Stimulated activated CD4-positive, alpha-beta T cell treated with anti-CD3 and anti-CD28 coated beads, Interleukin-2, amount 100 ng/mL, for 48 hours (primary cell): ENCODE measurements at regions not wholly inside any gene's neighbourhood (a gene's known extent, or its start where the extent isn't known, plus 50 kb on each side); places are given as distances from the start of the nearest gene placed in this dataset.
"Not testable (repeated sequence)": the region's sequence is repeated elsewhere in the genome, so short reads cannot be mapped to it uniquely, and the experiment has no call there.

ENCODE experiments used
- DNase-seq, 2 donors: peaks; one replicate each; pipeline ENCODE4 v3.0.0-alpha.2; 2020

DNA sequence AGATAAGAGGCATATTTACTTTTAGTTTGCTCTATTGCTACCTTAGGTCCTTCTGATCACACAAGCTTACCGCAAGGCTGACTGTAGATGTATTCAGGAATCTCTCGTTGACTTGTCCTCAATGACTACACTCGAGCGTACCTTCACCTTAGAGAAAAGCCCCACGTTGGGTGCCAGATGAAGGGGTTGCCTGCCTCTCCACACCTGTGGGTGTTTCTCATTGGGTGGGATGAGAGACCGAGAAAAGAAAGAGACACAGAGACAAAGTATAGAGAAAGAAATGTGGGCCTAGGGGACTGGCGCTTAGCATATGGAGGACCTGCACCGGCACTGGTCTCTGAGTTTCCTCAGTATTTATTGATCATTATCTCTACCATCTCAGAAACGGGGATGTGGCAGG lies 51.8 kb downstream of the ASCL4 start:
- no peak for DNase-seq

DNA sequence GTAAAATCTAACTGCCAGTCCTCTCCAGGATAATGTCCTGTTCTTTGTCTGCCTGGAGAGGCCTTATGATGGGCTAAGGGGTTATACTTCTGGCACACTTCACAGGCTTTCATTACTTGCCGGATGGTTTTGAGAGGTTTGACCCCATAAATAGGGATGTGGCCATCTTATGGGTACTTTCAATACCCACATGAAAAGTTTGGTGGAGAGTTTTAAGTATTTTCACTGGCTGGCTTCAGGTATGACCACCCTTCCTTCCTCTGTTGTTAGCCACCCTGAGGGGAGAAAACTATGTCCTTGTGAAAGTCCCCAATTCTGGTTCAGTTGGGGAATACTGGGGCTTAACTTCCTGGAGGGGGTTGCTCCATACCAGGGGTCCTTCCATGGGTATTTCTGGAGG lies 54.8 kb downstream of the ASCL4 start:
- DNase-seq = no peak

DNA sequence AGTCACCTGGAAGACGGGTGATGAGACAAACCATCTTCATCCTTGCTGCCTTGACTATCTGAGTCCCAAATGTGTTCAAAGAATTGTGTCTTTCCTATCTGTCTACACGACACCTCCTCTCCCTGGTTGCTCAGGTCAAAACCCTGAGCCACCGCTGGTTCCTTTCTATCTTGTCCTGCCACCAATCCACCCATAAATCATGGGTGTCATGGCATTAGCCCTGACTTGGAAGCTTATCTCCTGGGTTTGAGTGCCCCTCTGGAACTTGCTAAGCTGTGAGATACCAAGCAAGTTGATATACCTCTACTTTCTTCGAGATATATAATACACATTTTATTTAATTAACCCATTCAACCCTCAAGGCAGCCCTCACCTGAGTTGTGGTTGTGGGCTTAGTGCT lies 57.9 kb downstream of the ASCL4 start:
- no peak for DNase-seq

DNA sequence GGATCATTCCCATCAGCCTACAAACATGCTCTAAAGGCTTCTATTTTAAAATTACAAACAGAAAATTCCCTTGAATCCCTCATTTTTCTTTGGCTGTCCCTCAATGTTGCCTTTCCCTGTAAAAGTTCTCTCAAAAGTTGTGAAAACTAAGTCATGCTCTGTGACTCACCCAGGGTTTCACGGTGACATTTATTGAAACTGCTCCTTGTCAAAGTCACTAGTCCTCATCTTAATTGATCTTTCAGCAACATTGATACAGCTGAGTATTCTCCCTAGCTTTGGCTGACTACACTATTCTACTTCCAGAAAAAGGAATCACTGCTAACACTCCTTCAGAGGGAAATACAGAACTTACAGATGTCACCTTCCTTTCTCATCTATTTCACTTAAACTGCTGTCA lies 65.7 kb downstream of the ASCL4 start:
- DNase-seq = no peak

DNA sequence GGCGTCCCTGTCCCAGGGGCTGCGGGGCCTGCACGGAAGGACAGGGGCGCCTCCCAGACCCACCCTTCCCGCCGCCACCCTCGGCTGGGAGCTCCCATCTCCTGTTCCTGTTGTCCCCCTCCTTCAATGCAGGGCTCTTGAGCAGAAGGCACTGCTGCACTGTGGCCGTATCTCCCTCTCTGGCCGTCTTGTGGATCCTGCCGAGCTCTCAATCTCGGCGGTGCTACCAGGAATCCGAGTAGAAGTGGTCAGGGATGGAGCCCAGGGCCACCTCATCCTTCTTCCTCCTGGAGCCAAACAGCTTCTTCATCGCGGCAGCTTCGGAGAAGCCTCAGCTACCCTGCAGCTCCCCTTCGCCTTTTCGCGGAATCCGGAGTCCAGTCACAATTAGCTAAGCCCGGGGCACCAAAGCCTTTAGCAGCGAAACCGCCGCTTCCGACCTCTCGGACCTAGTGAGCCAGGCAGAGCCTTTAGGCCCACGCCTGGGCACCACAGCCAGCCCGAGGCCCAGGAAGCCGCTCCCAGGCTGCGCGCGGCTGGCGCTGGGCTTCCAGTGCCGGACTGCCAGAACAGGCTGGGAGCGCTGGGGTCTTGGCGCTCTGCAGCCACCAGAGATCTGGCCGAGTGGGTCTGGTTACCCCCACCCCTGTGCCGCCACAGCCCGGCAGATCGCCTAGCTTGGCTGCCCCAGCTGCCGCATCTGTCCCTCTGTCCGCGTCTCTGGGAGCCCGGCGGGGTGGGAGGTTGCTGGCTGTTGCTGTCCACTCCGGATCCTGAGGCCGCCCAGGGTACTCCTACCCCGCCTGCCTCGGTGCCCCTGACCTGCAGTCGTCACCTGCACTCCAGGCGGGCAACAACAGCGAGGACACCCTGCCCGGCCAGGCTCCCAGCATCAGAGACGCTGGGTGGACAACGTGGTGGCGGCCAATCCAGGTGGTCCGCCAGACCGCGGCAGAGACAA lies 69.1 kb downstream of the ASCL4 start:
- DNase-seq = no peak

DNA sequence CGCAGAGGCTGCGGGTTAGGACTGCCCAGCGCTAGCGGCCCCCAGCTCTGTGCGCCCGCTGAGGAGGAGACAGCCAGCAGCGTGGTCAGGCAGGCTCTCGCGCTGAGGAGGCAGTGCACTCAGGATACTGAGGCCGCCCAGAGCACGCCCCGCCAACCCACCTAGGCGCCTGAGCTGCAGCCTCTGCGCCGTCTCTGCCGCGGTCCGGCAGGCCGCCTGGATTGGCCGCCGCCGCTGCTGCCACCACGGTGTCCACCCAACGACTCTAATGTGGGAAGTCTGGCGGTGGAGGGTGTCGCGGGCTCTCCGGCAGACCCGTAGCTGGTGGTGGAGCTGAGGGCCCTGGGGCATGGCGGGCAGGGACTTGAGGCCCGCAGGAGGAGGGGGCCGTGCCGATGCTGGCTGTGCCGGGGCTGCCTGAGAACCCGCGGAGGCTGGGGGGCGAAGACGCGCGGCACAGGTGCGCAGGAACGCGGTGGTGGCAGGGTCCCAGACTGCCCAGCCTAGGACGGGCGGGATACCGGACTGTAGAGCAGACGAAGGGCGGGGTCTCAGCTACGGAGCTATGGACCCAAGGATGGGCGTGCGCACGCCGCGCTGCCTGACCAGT lies 69.9 kb downstream of the ASCL4 start:
- no peak for DNase-seq

DNA sequence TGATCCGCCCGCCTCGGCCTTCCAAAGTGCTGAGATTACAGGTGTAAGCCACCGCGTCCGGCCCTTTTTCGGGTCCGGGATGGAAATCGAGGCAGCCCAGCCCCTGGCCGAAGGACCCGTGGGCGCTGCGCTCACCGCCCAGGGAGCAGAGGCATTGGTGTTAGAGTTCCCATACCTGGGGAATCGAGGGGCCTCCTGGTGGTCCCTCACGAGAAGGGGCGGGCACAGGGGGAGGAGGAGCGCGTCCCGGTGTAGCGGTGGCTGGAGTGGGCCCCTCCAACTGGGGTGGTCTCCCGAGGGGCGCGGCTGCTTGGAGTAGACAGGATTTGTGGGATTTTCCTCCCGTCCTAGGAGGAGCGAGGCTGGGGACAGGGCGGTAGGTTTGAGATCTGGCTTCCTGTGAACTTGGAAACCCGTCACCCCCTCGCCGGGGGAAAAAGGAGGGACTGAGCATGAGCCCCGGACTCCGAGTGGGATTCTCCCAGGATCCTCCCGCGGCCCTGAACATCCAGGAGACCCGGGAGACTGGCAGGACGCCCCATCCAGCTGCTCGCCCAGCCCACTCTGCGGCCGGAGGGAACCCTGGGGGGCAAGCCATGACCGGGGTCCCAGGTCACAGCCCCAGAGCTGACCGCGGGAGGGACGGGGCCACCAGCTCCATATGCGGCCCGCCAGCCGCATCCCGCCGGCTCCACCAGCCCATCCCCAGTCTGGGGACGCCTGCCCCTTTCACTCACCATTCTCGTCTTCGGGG lies 70.9 kb downstream of the ASCL4 start:
- DNase-seq = no peak

DNA sequence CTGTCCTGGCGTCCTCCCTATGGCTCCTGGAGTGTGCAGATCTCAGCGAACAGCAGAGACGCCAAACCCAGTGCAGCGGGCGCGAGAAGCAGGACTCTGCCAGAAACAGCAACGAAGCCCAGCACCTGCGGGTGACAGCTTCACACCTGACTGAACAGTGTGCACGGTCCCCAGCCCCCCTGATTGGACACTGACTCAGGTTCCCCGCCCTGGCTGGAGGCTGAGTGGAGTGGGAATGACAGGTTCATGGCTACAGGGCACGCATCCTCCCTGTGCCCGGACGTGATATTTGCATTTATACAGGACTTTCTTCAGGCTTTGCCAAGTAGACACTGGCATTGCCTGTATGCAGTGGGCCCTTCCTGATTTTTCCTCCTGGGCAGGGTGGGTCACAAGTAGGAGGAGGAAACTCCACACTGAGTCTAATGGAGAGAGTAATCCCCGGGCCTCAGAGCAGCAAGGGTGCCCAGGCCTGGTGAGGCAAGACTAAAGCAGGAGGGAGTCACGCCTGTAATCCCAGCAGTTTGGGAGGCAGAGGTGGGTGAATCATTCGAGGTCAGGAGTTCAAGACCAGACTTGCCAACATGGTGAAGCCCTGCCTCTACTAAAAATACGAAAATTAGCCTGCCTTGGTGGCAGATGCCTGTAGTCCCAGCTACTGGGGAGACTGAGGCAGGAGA lies 71.6 kb downstream of the ASCL4 start:
- no peak for DNase-seq

DNA sequence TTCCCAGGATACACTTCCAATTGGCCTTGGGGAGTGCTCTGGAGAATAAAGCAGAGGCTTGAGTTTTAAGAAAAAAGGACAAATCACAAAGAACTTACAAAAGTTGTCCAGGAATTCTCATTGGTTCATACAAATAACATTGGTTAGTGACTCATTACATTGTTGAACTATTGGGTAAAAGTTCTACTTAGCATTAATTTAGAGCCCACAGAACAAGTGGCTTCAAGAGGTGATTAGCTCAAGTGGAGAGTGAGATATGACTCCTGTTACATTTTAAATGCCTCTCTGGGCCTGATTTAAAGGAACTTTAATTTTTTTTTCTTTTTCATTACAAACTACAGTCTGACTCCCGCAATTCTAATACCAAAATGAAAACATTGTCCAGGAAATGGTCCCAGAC lies 72.9 kb downstream of the ASCL4 start:
- DNase-seq = no peak

DNA sequence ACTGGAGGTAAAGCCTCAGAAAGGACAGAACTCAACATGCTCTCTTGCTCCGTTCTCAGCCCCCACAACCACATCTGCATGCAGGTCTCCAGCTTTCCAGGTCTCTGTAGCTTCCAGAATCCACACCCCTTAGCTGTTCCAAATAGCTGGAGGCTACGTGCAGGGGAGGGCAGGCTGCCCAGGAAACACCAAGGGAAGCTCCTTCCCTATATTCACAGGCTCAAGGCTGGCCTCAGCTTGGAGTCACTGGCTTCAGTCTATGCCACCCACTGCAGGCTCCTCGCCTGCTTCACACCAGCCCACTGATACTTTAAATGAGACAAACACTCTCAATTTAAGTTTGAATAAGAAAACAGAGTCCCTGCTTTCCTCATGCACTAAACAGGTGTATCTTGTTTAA lies 73.3 kb downstream of the ASCL4 start:
- DNase-seq = no peak

DNA sequence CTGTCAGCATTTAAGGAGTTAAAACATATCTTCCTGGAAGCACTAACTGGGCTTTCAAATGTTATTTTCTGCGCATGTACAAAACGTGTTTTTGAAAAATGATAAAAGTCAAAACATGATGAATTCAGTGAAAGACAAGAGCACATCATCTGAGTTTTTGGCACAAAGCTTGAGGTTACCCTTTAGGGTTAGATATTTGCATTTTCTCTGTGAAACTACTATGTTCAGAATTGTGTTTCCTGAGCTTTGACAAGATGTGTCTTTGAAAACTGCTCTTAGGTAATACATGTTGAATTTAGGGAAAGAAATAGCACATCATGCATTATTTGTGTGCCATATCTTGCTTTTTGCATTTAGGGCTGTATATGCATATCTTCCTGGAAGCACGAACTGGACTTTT lies 79.0 kb downstream of the ASCL4 start:
- DNase-seq = no peak

DNA sequence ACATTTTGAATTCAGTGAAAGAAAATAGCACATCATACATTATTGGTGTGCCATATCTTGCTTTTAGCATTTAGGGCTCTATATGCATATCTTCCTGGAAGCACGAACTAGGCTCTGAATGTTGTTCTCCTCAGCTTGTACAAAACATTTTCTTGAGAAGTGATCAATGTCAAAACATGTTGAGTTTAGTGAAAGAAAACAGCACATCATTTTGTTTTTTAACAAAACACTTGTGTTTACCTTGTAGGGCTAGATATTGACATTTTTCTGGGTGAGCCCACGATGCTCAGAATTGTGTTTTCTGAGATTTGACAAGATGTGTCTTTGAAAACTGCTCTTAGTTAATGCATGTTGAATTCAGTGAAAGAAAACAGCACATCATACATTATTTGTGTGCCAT lies 81.0 kb downstream of the ASCL4 start:
- no peak for DNase-seq

DNA sequence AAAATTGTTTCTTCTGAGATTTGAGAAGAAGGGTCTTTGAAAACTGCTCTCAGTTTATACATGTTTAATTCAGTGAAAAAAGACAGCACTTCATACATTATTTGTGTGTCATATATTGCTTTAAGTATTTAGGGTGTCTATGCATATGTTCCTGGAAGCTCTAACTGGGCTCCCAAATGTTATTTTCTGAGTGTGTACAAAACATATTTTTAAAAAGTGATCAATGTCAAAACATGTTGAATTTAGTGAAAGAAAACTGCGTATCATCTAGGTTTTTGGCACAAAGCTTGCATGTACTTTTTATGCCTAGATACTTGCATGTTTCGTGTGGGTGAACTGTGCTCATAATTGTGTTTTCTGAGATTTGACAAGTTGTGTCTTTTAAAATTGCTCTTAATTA lies 81.6 kb downstream of the ASCL4 start:
- DNase-seq = no peak

DNA sequence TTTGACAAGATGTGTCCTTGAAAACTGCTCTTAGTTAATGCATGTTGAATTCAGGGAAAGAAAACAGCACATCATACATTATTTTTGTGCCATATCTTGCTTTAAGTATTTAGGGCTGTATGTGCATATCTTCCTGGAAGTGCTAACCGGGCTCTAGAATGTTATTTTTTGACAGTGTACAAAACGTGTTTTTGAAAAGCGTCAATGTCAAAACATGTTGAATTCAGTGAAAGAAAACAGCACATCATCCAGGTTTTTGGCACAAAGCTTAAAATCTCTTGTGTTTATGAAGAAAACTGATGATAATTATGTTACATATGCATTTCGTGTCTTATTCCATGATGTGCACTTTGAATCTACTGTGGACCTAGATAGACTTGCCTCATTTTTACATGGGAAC lies 82.7 kb downstream of the ASCL4 start:
- no peak for DNase-seq

DNA sequence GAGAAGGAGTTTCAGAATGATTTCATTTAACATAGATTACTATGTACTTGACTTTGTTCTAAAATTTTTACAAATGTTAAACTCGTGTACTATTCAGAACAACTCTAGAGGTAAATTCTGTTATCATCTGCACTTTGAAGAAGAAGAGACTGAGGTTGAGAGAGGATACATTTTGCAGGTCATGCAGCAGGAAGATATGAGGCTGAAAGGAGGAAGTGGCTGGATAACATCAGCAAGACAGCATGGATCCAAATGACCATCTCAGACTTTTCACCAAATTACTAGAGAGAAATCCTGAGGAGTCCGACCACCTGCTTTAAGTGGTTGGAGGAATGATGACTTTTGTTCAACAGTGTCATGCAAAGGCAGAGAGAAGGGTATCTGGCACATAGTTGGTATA lies 84.9 kb downstream of the ASCL4 start:
- no peak for DNase-seq

DNA sequence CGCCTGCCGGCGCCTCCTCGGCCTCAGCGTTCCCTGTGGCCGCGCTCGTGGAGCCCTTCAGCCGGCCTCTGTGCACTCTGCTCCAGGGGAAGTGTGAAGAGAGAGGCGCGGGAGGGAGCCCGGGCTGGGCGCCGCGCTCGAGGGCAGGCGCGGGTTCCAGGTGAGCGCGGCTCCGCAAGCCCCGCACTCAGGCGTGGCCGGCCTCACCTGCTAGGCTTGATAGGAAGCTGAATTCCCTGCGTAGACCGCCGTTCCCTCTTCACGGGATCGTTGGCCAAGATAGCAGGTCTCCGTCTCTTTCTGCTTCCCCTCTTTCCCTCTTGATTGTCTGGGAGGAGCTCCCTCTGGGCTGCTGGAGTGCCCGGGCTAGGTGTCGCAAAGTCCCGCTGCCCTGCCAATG lies 89.7 kb downstream of the ASCL4 start:
- no peak for DNase-seq

DNA sequence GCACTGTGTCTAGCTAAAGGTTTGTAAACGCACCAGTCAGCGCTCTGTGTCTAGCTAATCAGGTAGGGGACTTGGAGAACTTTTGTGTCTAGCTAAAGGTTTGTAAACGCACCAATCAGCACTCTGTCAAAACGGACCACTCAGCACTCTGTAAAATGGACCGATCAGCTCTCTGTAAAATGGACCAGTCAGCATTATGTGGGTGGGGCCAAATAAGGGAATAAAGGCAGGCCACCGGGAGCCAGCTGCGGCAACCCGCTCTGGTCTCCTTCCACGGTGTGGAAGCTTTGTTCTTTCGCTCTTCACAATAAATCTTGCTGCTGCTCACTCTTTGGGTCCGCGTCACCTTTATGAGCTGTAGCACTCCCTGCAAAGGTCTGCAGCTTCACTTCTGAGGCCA lies 90.2 kb downstream of the ASCL4 start:
- DNase-seq = not testable (repeated sequence)

DNA sequence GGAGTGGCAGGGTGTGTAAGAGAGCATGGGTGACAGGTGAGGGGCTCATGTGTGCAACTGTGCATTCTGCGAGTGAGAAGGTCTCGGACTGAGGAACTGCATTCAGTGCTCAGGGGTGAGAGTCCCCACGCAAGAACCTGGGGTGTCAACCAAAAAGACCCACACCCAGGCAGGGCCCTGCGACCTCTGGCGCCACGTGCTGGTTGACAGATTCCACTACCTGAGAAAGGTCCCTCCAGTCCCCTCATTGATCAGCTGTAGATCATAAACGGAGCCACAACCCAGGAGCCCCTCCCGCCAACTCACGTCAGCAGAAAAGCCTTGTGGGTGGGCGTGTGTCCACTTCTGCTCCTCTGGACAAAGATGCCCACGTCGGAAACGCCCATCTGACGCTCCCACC lies 98.7 kb downstream of the ASCL4 start:
- no peak for DNase-seq

DNA sequence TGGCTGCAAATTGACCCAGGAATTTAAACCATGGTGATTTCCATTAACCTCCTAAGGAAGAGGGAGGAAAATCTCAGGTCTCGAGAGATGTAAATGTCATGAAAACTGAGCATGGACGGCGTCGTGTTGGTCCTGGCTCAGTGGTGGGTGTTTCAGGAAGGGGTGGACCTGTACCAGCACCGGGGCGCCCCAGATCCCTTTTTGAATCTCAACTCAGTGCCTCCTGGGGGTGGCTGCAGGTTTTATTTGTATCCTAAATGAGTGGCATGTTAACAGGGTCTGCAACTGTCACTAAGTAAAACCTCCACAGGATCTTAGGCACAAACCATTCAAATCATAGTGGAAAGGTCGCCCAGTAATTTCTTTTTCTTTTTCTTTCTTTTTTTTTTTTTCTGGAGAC lies 101.3 kb downstream of the ASCL4 start:
- no peak for DNase-seq

DNA sequence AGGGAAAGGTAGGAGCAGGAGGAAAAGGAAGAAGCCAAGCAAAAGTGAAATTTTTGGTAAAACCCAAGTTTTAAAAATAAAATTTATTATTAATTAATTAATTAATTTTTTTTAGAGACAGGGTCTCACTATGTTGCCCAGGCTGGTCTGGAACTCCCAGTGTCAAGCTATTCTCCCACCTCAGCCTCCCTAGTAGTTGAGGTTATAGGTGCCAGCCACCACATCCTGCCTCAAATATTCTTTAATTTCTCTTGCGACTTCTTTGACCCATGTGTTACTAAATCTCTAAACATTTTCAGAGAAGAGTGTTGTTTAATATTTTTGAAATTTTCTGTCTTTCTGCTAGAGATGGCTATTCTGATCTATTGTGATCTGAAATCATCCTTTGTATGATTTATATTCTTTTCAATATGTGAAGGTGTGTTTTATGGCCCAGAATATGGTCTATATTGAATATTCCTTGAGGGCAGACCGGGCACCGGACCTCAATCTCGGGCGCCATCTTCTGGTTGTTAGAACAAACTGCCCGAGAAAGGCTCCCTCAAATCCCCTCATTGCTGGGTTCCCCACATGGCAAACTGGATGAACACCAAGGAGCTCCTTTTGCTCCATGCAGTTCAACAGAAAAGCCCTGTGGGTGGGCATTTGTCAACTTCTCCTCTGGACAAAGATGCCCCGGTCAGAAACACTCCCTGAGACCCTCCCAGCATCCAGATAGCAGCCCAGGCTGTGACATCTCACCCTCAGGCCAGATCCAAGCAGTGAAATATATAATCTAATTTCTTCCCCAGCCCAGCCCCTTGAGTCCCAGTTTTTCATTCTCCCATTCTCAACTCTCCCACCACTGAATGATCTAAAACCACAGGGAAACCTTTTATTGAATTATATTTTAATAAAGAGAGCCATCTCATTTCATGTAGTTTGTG lies 110.5 kb downstream of the ASCL4 start:
- DNase-seq = peak; percentile 41 to 46

DNA sequence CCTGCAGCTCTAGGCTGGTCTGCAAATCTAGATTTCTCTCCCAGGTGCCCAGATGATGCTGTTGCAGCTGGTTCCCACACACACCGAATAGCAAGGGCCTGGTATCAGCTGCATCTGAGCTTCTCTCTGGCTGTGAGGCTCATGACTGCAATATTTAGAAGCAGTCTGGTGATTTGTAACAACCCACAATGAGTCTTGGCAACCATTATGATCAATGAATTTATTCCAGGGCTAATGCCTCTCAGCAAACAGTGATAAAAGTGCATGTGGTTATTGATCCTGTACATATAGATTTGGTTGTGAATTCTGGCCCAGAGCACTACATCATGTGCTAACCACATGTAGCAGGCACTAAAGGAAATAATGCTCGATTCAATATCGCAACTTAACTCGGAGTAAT lies 114.3 kb downstream of the ASCL4 start:
- no peak for DNase-seq

DNA sequence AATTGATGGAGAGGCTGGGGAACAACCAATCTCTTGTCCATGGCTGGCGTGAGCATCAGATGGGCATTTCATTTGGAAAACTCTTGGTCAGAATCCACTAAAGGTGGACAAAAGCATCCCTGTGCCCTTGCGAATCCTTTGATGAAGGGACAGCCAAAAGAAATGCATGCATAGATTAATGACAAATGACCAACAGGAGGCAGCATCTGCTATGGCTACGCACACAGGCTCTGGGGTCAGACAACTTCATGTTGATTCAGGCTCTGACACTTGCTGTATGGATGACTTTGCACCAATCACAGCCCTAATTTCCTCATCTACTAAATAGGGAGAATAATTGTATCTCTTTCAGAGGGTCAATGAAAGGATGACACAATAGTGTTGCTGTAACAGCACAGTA lies 117.5 kb downstream of the ASCL4 start:
- DNase-seq = no peak
